ENCODE measurements at regions not wholly inside any gene's neighbourhood (a gene's known extent, or its start where the extent isn't known, plus 50 kb on each side); places are given as distances from the start of the nearest gene placed in this dataset.

DNA sequence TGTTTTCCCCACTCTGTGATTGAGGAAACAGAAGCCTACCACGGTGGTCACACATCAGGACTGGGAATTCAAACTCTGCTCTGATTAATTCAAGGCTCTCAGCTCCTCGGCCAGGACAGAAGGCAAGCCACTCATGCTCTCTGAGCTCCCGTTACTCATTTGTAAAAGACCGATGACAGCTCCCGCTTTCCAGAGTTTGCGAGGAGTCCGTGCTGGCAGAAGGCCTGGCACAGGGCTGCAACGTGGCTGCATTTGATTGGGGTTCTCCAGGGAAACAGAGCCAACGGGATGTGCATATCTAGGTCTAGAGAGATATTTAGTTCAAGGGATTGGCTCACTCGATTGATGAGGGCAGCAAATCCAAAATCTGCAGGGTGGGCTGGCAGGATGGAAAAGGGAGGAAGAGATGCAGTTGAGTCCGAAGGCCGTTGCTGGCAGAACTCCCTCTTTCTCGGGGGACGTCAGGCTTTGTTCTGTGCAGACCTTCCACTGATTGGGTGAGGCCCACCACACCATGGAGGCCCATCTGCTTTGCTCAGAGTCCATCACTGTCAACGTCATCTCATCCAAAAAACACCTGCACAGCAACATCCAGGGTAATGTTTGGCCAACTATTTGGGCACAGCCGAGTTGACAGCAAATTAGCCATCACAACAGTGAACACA lies 215.5 kb upstream of the RPL38 start:
- ATAC-seq (replicated peaks in 1 of 2), result no peak
- H3K4me3 Mint-ChIP-seq, result no peak overlapping the region
- H3K36me3 Mint-ChIP-seq (ENCODE audit: insufficient read depth in 2 of 2), result no peaks in the 10 kb centered on the region
- H3K27ac Mint-ChIP-seq, result no peak overlapping the region
- H3K4me1 Mint-ChIP-seq (ENCODE audit: low read depth), result peaks cover 2% of the 10 kb centered on the region
- no peak for DNase-seq
- H3K9me3 Mint-ChIP-seq, result no peaks in the 10 kb centered on the region
- H3K27me3 Mint-ChIP-seq (ENCODE audit: low read depth), result peaks cover under 1% of the 10 kb centered on the region

DNA sequence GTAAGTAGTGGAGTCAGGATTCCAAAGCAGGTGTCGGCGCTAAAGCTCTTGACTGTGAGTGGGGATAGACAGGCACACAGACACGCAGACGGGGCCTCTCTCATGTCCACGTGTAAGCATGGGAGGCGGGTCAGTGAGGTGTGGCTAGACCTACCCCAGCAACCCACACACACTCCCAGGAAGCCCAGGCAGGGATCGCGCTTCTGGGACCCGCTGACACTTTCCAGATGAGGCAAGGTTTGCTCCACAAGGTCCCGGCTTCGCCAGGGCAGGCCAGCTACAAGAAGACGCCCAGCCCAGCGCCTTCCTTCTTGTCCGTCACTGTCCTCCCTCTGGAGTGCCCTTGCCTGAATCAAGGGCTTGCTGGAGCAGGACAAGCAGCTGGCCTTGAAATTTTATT lies 213.8 kb upstream of the RPL38 start:
- no peak for ATAC-seq (replicated peaks in 1 of 2)

DNA sequence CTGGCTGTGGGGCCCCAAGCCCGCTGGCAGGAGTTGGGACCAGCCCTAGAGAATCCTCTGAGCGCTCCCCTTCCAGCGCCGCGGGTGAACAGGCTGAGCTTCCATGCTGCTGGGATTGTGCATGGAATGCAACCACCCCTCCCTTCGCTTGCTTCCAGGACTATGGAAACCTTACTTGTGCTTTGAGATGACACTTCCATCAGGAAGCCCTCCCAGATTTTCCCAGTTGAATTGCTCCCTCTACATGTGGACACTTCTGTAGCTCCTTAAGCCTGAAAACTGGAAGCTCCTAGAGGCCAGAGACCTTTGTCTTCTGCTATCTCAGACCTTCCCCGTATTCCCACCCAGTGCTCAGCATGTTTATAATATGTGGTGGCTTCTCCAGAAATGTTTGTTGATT lies 213.2 kb upstream of the RPL38 start:
- Mint-ChIP-seq H3K9me3 (no peaks in the 10 kb centered on the region), H3K36me3 (ENCODE audit: insufficient read depth in 2 of 2) (no peaks in the 10 kb centered on the region), H3K4me3 (no peak overlapping the region), H3K4me1 (ENCODE audit: low read depth) (no peaks in the 10 kb centered on the region), H3K27me3 (ENCODE audit: low read depth) (no peaks in the 10 kb centered on the region), H3K27ac (no peak overlapping the region)
- DNase-seq (no peak), ATAC-seq (replicated peaks in 1 of 2) (no peak)

More for the DNA sequence above, 213.8 kb upstream of the RPL38 start:
- Mint-ChIP-seq H3K4me1 (ENCODE audit: low read depth) (no peaks in the 10 kb centered on the region), H3K4me3 (no peak overlapping the region), H3K36me3 (ENCODE audit: insufficient read depth in 2 of 2) (no peaks in the 10 kb centered on the region), H3K27me3 (ENCODE audit: low read depth) (no peaks in the 10 kb centered on the region), H3K9me3 (no peaks in the 10 kb centered on the region), H3K27ac (no peak overlapping the region)
- no peak for DNase-seq

DNA sequence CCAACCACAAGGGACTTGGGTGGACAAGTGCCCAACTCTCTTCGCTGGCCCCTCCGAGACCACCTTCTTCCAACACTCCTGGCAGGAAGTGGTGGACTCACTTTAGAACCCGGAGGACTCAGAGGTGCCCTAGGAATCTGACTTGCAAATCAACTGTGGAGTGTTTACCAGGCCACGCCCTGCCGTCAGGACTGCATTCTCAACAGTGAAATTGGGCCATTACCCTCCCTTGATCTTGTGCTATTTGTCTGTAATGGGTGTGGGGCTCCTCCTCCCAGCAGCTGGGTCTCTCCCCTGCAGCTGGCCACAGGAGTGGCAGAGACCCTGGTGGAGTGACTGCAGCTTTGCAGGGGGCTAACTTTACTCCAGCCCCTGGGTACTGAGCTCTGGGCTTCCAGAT lies 212.2 kb upstream of the RPL38 start:
- ATAC-seq (replicated peaks in 1 of 2) (no peak), DNase-seq (no peak)
- H3K36me3 Mint-ChIP-seq (ENCODE audit: insufficient read depth in 2 of 2), result no peaks in the 10 kb centered on the region
- H3K4me3 Mint-ChIP-seq, result no peak overlapping the region
- H3K27me3 Mint-ChIP-seq (ENCODE audit: low read depth), result no peaks in the 10 kb centered on the region
- H3K9me3 Mint-ChIP-seq, result no peaks in the 10 kb centered on the region
- H3K27ac Mint-ChIP-seq, result no peak overlapping the region
- no peaks in the 10 kb centered on the region for H3K4me1 Mint-ChIP-seq (ENCODE audit: low read depth)

DNA sequence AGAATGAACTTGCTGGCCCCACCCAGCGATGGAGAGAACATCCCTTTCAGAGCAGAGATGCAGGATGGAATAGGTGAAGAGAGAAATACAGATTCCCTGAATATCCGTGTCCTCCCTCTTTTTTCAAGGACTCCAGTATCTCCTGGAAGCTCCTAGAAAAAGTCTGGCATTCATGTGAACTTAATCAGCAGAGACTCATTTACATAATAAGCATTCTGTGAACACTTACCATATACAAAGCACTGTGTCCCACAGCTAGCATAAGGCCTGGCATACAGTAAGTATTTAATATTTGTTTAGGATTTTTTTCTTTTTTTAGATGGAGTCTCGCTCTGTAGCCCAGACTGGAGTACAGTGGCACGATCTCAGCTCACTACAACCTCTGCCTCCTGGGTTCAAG lies 208.5 kb upstream of the RPL38 start:
- ATAC-seq (replicated peaks in 1 of 2) (no peak), DNase-seq (no peak)
- no peaks in the 10 kb centered on the region for H3K9me3 Mint-ChIP-seq
- no peaks in the 10 kb centered on the region for H3K4me1 Mint-ChIP-seq (ENCODE audit: low read depth)
- no peak overlapping the region for H3K4me3 Mint-ChIP-seq
- H3K36me3 Mint-ChIP-seq (ENCODE audit: insufficient read depth in 2 of 2), result no peaks in the 10 kb centered on the region
- no peaks in the 10 kb centered on the region for H3K27me3 Mint-ChIP-seq (ENCODE audit: low read depth)
- no peak overlapping the region for H3K27ac Mint-ChIP-seq

DNA sequence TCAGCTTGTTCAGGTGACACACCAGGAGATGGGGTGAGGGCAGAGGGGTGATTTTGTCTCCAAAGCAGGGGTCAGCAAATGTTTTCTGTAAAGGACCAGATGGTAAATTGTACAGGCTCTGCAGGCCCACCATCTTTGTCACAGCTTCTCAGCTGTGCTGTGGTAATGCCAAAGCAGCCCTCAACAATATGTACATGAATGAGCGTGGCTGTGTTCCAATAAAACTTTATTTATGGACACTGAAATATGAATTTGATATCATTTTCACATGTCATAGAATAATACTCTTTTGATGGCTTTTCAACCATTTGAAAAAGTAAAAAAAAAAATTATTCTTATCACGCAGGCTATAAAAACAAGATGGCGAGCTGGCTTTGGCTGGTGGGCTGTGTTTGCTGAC lies 206.4 kb upstream of the RPL38 start:
- ATAC-seq (replicated peaks in 1 of 2) (no peak), DNase-seq (no peak)
- H3K36me3 Mint-ChIP-seq (ENCODE audit: insufficient read depth in 2 of 2), result no peaks in the 10 kb centered on the region
- no peaks in the 10 kb centered on the region for H3K4me1 Mint-ChIP-seq (ENCODE audit: low read depth)
- H3K9me3 Mint-ChIP-seq, result no peaks in the 10 kb centered on the region
- H3K27ac Mint-ChIP-seq, result no peak overlapping the region
- H3K4me3 Mint-ChIP-seq, result no peak overlapping the region
- no peaks in the 10 kb centered on the region for H3K27me3 Mint-ChIP-seq (ENCODE audit: low read depth)

- Mint-ChIP-seq H3K27ac (no peak overlapping the region), H3K4me1 (ENCODE audit: low read depth) (no peaks in the 10 kb centered on the region), H3K9me3 (no peaks in the 10 kb centered on the region), H3K4me3 (no peak overlapping the region), H3K27me3 (ENCODE audit: low read depth) (no peaks in the 10 kb centered on the region), H3K36me3 (ENCODE audit: insufficient read depth in 2 of 2) (no peaks in the 10 kb centered on the region)
- ATAC-seq (replicated peaks in 1 of 2), result no peak
- DNase-seq, result no peak
These were observed 205.2 kb upstream of the RPL38 start for GRCh38 chr17:73998249-73998648.

GRCh38 chr17:73998653-73999645 lies 204.5 kb upstream of the RPL38 start:
- no peaks in the 10 kb centered on the region for H3K4me1 Mint-ChIP-seq (ENCODE audit: low read depth)

DNA sequence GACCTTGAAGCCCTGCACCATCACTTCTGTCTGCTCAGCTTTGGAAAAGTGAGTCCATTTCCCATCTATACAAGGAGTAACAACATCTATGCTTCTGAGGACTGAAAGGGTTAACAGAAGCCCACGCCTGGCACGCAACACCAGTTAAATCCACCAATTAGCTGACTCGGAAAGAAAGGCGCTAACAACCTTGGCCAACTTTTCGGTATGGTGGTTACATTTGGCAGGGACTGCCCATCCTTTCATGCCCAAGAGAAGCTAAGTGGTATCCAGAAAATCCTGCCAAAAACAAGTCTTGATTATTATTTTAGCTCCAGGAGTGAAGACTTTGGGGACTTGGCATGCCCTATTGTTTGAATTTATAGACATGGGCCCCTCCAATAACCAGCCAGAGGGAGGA lies 202.3 kb upstream of the RPL38 start:
- ATAC-seq (replicated peaks in 1 of 2) (no peak), DNase-seq (no peak)
- Mint-ChIP-seq H3K4me3 (no peak overlapping the region), H3K9me3 (no peaks in the 10 kb centered on the region), H3K27ac (no peak overlapping the region), H3K36me3 (ENCODE audit: insufficient read depth in 2 of 2) (no peaks in the 10 kb centered on the region), H3K27me3 (ENCODE audit: low read depth) (no peaks in the 10 kb centered on the region), H3K4me1 (ENCODE audit: low read depth) (no peaks in the 10 kb centered on the region)

More at GRCh38 chr17:73998653-73999645, 204.5 kb upstream of the RPL38 start:
- no peaks in the 10 kb centered on the region for H3K9me3 Mint-ChIP-seq
- no peak overlapping the region for H3K4me3 Mint-ChIP-seq
- DNase-seq (peak; percentile 58 to 70), ATAC-seq (replicated peaks in 1 of 2) (peak; percentile 78)
- H3K27me3 Mint-ChIP-seq (ENCODE audit: low read depth), result no peaks in the 10 kb centered on the region
- no peak overlapping the region for H3K27ac Mint-ChIP-seq
- no peaks in the 10 kb centered on the region for H3K36me3 Mint-ChIP-seq (ENCODE audit: insufficient read depth in 2 of 2)

- Mint-ChIP-seq H3K27me3 (ENCODE audit: low read depth) (peaks cover under 1% of the 10 kb centered on the region), H3K4me3 (no peak overlapping the region), H3K9me3 (no peaks in the 10 kb centered on the region), H3K27ac (no peak overlapping the region), H3K36me3 (ENCODE audit: insufficient read depth in 2 of 2) (no peaks in the 10 kb centered on the region), H3K4me1 (ENCODE audit: low read depth) (no peaks in the 10 kb centered on the region)
- ATAC-seq (replicated peaks in 1 of 2) (no peak), DNase-seq (no peak)
These were observed 201.2 kb upstream of the RPL38 start for GRCh38 chr17:74002241-74002640.

- Mint-ChIP-seq H3K4me3 (no peak overlapping the region), H3K27me3 (ENCODE audit: low read depth) (peaks cover 7% of the 10 kb centered on the region), H3K27ac (no peak overlapping the region), H3K9me3 (no peaks in the 10 kb centered on the region), H3K4me1 (ENCODE audit: low read depth) (peaks cover 13% of the 10 kb centered on the region), H3K36me3 (ENCODE audit: insufficient read depth in 2 of 2) (no peaks in the 10 kb centered on the region)
- DNase-seq (no peak), ATAC-seq (replicated peaks in 1 of 2) (no peak)
These were observed 199.4 kb upstream of the RPL38 start for GRCh38 chr17:74004056-74004455.

GRCh38 chr17:74005790-74006189 lies 197.7 kb upstream of the RPL38 start:
- Mint-ChIP-seq H3K36me3 (ENCODE audit: insufficient read depth in 2 of 2) (no peaks in the 10 kb centered on the region), H3K27me3 (ENCODE audit: low read depth) (peaks cover 7% of the 10 kb centered on the region), H3K4me3 (no peak overlapping the region), H3K27ac (no peak overlapping the region), H3K4me1 (ENCODE audit: low read depth) (peaks cover 16% of the 10 kb centered on the region), H3K9me3 (no peaks in the 10 kb centered on the region)
- no peak for DNase-seq
- no peak for ATAC-seq (replicated peaks in 1 of 2)

DNA sequence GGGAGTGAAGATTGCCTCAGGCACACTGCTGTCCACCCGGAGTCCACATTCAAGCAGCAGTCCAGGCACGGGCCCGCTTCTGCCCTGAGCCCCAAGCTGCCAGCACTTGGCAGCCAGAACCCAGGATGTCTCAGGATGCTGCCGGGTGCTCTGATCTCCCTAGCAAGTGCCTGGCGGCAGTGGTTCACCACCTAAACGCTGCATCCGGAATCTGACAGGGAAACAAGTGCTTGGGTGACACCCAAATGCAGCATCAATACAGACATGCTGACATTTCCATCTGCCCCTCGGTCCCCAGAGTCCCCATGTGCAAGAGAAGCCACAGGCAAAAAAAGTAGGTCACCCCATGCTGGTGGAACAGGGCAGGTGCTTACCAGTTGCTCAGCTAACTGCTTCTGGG lies 197.1 kb upstream of the RPL38 start:
- no peak for ATAC-seq (replicated peaks in 1 of 2)
- H3K4me1 Mint-ChIP-seq (ENCODE audit: low read depth), result peaks cover 20% of the 10 kb centered on the region
- peaks cover 7% of the 10 kb centered on the region for H3K27me3 Mint-ChIP-seq (ENCODE audit: low read depth)
- H3K36me3 Mint-ChIP-seq (ENCODE audit: insufficient read depth in 2 of 2), result no peaks in the 10 kb centered on the region
- H3K27ac Mint-ChIP-seq, result no peak overlapping the region
- no peak overlapping the region for H3K4me3 Mint-ChIP-seq
- DNase-seq, result no peak
- H3K9me3 Mint-ChIP-seq, result no peaks in the 10 kb centered on the region

Measured in activated T-cell treated with anti-CD3 and anti-CD28 coated beads, Interleukin-2, amount 50 U/mL, for 72 hours (primary cell).